ENCODE measurements at regions not wholly inside any gene's neighbourhood (a gene's known extent, or its start where the extent isn't known, plus 50 kb on each side); places are given as distances from the start of the nearest gene placed in this dataset.

DNA sequence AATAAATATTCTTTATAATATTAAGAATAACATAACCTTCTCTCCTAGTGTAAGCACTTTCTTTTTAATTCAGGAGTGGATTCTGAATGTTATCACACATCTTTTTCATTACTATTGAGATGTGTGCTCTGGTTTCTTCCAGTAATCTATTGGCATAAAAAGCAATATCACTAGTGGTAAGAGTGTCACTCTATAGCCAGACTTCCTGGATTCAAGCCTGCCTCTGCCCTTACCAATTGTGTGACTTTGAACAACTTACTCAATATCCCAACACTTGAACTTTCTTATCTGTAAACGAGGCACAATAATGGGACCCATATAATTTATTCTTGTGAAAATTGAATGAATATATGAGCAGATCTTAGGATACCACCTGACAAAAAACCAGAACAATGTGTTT is 71.0 kb downstream of the SEM1 start:
- Histone ChIP-seq H3K36me3 (ENCODE audit: control insufficient read depth in 2 of 3, insufficient read depth in 3 of 3, low read length in 3 of 3) (no peaks in the 10 kb centered on the region), H3K4me3 (ENCODE audit: low read length in 3 of 3) (no peak overlapping the region), H3K27ac (ENCODE audit: low read depth in 2 of 2, low read length in 2 of 2) (no peak overlapping the region), H3K27me3 (ENCODE audit: control insufficient read depth, insufficient read depth, low read length) (no peaks in the 10 kb centered on the region), H3K4me1 (ENCODE audit: control insufficient read depth in 2 of 3, insufficient read depth in 2 of 3, low read depth in 1 of 3, low read length in 3 of 3) (no peaks in the 10 kb centered on the region), H3K9ac (ENCODE audit: low read length in 3 of 3) (no peak overlapping the region), H3K9me3 (ENCODE audit: control insufficient read depth in 2 of 3, insufficient read depth in 1 of 3, low read length in 3 of 3) (no peaks in the 10 kb centered on the region)
- TF ChIP-seq CTCF (IDR thresholded peaks at IDR 0.05; ENCODE audit: borderline replicate concordance, extremely low read depth, insufficient read depth), result no peak
- intact Hi-C loops (cut with DNase I), result no loop called here
- DNase-seq (no peak), FAIRE-seq (no peak)

DNA sequence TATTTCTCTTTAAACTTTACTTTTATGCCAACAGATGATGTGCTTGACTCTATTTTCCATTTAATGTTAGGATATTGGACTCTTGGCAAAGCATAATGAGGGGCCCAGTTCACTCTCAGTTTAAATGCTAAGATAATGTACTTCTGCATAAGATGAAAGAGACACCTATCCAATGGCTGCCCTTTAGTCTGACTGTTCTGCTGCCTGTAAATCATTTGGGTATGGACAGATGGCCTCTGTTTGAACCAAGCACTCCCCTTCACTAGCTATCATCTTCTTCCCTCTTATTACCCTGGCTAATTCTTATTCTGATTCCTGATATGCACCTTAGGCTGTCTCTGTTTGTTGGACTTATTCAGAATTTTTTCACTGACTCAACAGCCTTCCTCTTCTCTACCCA is 72.1 kb downstream of the SEM1 start:
- Histone ChIP-seq H3K27ac (ENCODE audit: low read depth in 2 of 2, low read length in 2 of 2) (no peak overlapping the region), H3K27me3 (ENCODE audit: control insufficient read depth, insufficient read depth, low read length) (no peaks in the 10 kb centered on the region), H3K9ac (ENCODE audit: low read length in 3 of 3) (no peak overlapping the region), H3K9me3 (ENCODE audit: control insufficient read depth in 2 of 3, insufficient read depth in 1 of 3, low read length in 3 of 3) (no peaks in the 10 kb centered on the region), H3K36me3 (ENCODE audit: control insufficient read depth in 2 of 3, insufficient read depth in 3 of 3, low read length in 3 of 3) (no peaks in the 10 kb centered on the region), H3K4me1 (ENCODE audit: control insufficient read depth in 2 of 3, insufficient read depth in 2 of 3, low read depth in 1 of 3, low read length in 3 of 3) (no peaks in the 10 kb centered on the region), H3K4me3 (ENCODE audit: low read length in 3 of 3) (no peak overlapping the region)
- no peak for FAIRE-seq
- intact Hi-C loops (cut with DNase I), result no loop called here
- DNase-seq, result peak in 3 of 5 donors; percentile 15 to 63 (median 24)
- TF ChIP-seq CTCF (IDR thresholded peaks at IDR 0.05; ENCODE audit: borderline replicate concordance, extremely low read depth, insufficient read depth), result no peak

DNA sequence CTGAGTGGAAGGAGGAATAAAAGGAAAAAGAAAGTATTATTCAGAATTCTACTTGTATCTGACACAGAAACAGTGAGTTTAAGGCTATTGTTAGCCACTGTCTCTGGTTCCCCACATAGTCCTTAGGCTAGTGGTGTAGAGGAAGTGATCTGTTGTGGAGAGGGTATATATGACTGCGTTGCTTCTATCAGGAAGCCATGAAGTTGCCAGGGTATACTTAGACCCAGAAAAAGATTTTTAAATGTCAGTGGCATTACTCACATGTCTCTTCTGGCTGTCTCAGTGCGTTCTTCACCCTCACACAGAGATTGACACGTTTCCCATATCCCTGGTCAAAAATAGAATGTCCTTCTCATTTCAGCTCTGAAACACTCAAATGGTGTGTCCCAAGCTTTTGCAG is 72.7 kb downstream of the SEM1 start:
- no peak overlapping the region for H3K4me3 ChIP-seq (ENCODE audit: low read length in 3 of 3)

More for the DNA sequence above, 72.7 kb downstream of the SEM1 start:
- intact Hi-C loops (cut with DNase I), result no loop called here
- TF ChIP-seq CTCF (IDR thresholded peaks at IDR 0.05; ENCODE audit: borderline replicate concordance, extremely low read depth, insufficient read depth), result no peak
- Histone ChIP-seq H3K4me1 (ENCODE audit: control insufficient read depth in 2 of 3, insufficient read depth in 2 of 3, low read depth in 1 of 3, low read length in 3 of 3) (no peaks in the 10 kb centered on the region), H3K27me3 (ENCODE audit: control insufficient read depth, insufficient read depth, low read length) (no peaks in the 10 kb centered on the region), H3K9ac (ENCODE audit: low read length in 3 of 3) (no peak overlapping the region), H3K27ac (ENCODE audit: low read depth in 2 of 2, low read length in 2 of 2) (no peak overlapping the region), H3K9me3 (ENCODE audit: control insufficient read depth in 2 of 3, insufficient read depth in 1 of 3, low read length in 3 of 3) (no peaks in the 10 kb centered on the region), H3K36me3 (ENCODE audit: control insufficient read depth in 2 of 3, insufficient read depth in 3 of 3, low read length in 3 of 3) (no peaks in the 10 kb centered on the region)
- DNase-seq, result no peak
- no peak for FAIRE-seq
